PC-9 (cell line): ENCODE measurements at regions not wholly inside any gene's neighbourhood (a gene's known extent, or its start where the extent isn't known, plus 50 kb on each side); places are given as distances from the start of the nearest gene placed in this dataset.

Experiments
- BruUV-seq: library from RNA; stranded (reverse); fragments of 400-500 nt; replicated peaks from 2 replicates; lab custom pipeline; 2021; lab: Mats Ljungman, UMichigan
- CTCF ChIA-PET: fragments of 300-600 bp; sonication (Branson Sonifier 250); formaldehyde crosslinking; loops from one replicate; lab custom pipeline; 2022; ENCODE audit warnings: antibody characterized with exemption; lab: Charles Lee
- POLR2A ChIA-PET: fragments of 300-600 bp; sonication (Branson Sonifier 250); formaldehyde crosslinking; loops from one replicate; lab custom pipeline; 2022; ENCODE audit warnings: antibody characterized with exemption; ENCODE audit not compliant: unreplicated experiment; lab: Charles Lee
- DNase-seq, 2 experiments: peaks; one replicate each; pipeline versions ENCODE4 v3.0.0 to v3.0.0-alpha.2; 2015 to 2022; ENCODE audit warnings: mixed read lengths in 1 of 2
- H2AFZ ChIP-seq: fragments of 200-600 bp; sonication (generic); 2 replicates; pipeline ENCODE4 v1.8.1; 2017; ENCODE audit warnings: antibody characterized with exemption
- H3F3A ChIP-seq: fragments of 200-600 bp; sonication (generic); 2 replicates; pipeline ENCODE4 v1.8.1; 2017; ENCODE audit warnings: antibody characterized with exemption, mild to moderate bottlenecking, low read depth; ENCODE audit not compliant: insufficient read depth
- H3K27ac ChIP-seq: fragments of 200-600 bp; sonication (generic); 2 replicates; pipeline ENCODE4 v1.6.1; 2016; ENCODE audit warnings: mixed run types
- H3K27me3 ChIP-seq: fragments of 200-600 bp; sonication (generic); 2 replicates; pipeline ENCODE4 v1.6.1; 2016; ENCODE audit warnings: low read depth, mixed run types; ENCODE audit not compliant: insufficient read depth
- H3K36me3 ChIP-seq: fragments of 200-600 bp; sonication (generic); 2 replicates; pipeline ENCODE4 v1.6.1; 2016; ENCODE audit warnings: low read depth, mixed run types
- H3K4me1 ChIP-seq: fragments of 200-600 bp; sonication (generic); replicated peaks from 2 replicates; pipeline ENCODE4 v1.6.1; 2016; ENCODE audit warnings: mixed run types; ENCODE audit not compliant: insufficient read depth
- H3K4me2 ChIP-seq: fragments of 200-600 bp; sonication (generic); 2 replicates; pipeline ENCODE4 v1.6.1; 2017; ENCODE audit warnings: mixed run types
- H3K4me3 ChIP-seq: fragments of 200-600 bp; sonication (generic); 2 replicates; pipeline ENCODE4 v1.6.1; 2016; ENCODE audit warnings: mixed run types
- H3K79me2 ChIP-seq: fragments of 200-600 bp; sonication (generic); 2 replicates; pipeline ENCODE4 v1.6.1; 2017; ENCODE audit warnings: low read depth, mixed run types
- H3K9me2 ChIP-seq: fragments of 200-600 bp; sonication (generic); 2 replicates; pipeline ENCODE4 v1.8.1; 2017; ENCODE audit warnings: mild to moderate bottlenecking; ENCODE audit not compliant: insufficient read depth
- H3K9me3 ChIP-seq: fragments of 200-600 bp; sonication (generic); 2 replicates; pipeline ENCODE4 v1.8.1; 2016; ENCODE audit warnings: low read depth; ENCODE audit not compliant: insufficient read depth
- H4K20me1 ChIP-seq: fragments of 200-600 bp; sonication (generic); 2 replicates; pipeline ENCODE4 v1.8.1; 2017; ENCODE audit not compliant: insufficient read depth
- EZH2 ChIP-seq: fragments of 200-600 bp; sonication (generic); IDR thresholded peaks from 2 replicates; pipeline ENCODE4 v1.8.0; 2017; ENCODE audit warnings: antibody characterized with exemption, low read depth
- intact Hi-C: fragments of 100-400 bp; cut with micrococcal nuclease; formaldehyde crosslinking; loops from one replicate; pipeline ENCODE4 v1.10.0; 2022; ENCODE audit not compliant: unreplicated experiment
- TF ChIP-seq, protein P1 (sequence below): fragments of 200-600 bp; sonication (generic); conservative IDR thresholded peaks from 2 replicates; pipeline ENCODE4 v1.6.1; 2017; ENCODE audit warnings: mixed run types, antibody characterized with exemption, mild to moderate bottlenecking, moderate library complexity

DNA sequence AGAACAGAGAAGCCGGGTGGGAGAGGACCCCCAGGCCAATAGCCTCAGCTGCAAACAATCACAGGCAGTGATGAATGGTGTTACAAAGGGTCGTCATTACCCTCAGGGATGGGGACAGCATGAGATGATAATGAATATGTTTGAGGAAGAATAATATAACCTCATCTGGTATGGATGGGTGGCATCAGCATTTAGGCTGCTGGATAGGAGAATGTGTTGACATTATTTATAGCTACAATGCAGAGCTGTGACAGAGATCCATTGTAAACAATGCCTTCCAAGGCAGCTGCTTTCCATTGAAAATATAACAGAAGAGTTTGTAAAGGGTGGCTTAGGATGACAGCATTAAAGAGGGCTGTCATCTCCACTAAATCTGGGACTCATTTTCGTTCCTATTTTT is 365.5 kb downstream of the KCNN2 start:
- ChIA-PET POLR2A (no interaction called here), CTCF (no interaction called here)
- Histone ChIP-seq H3K36me3 (no peaks in the 10 kb centered on the region), H3K79me2 (no peaks in the 10 kb centered on the region), H3K27me3 (no peaks in the 10 kb centered on the region), H3K9me2 (no peaks in the 10 kb centered on the region), H3K9me3 (no peaks in the 10 kb centered on the region), H2AFZ (no peak overlapping the region), H3K4me3 (no peak overlapping the region), H4K20me1 (no peaks in the 10 kb centered on the region), H3K27ac (no peak overlapping the region), H3F3A (no peaks in the 10 kb centered on the region), H3K4me2 (no peak overlapping the region), H3K4me1 (no peaks in the 10 kb centered on the region)
- no TSS peak for BruUV-seq
- no peak for DNase-seq
- intact Hi-C loops: no loop called here
- TF ChIP-seq, protein P1, sequence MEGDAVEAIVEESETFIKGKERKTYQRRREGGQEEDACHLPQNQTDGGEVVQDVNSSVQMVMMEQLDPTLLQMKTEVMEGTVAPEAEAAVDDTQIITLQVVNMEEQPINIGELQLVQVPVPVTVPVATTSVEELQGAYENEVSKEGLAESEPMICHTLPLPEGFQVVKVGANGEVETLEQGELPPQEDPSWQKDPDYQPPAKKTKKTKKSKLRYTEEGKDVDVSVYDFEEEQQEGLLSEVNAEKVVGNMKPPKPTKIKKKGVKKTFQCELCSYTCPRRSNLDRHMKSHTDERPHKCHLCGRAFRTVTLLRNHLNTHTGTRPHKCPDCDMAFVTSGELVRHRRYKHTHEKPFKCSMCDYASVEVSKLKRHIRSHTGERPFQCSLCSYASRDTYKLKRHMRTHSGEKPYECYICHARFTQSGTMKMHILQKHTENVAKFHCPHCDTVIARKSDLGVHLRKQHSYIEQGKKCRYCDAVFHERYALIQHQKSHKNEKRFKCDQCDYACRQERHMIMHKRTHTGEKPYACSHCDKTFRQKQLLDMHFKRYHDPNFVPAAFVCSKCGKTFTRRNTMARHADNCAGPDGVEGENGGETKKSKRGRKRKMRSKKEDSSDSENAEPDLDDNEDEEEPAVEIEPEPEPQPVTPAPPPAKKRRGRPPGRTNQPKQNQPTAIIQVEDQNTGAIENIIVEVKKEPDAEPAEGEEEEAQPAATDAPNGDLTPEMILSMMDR: no peak
- TF ChIP-seq EZH2: no peak

DNA sequence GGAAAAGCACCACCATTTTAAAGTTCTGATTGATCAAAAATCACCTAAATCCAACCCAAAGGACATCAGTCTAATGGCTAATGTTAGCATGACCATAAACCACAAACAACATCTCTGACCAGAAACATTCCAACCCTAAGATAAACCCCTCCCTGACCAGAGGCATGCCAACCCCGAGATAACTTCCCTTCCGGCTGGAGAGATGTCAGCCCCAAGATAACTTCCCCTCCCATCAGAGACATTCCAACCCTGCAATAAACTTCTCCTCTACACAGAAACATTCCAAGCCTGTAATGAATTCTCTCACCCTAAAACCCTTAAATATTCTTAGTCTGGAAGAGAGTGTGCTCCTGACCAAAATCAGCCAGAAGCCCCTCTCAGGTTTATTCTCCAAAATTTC is 364.3 kb downstream of the KCNN2 start:
- intact Hi-C loops: no loop called here
- H3F3A ChIP-seq: no peaks in the 10 kb centered on the region
- DNase-seq: no peak
- ChIA-PET CTCF (no interaction called here), POLR2A (no interaction called here)
- no peak overlapping the region for H3K27ac ChIP-seq
- no peaks in the 10 kb centered on the region for H3K9me2 ChIP-seq
- H2AFZ ChIP-seq: no peak overlapping the region
- no peak overlapping the region for H3K4me2 ChIP-seq
- H3K4me3 ChIP-seq: no peak overlapping the region
- H3K4me1 ChIP-seq: no peaks in the 10 kb centered on the region
- H3K79me2 ChIP-seq: no peaks in the 10 kb centered on the region
- BruUV-seq: no TSS peak
- H3K36me3 ChIP-seq: no peaks in the 10 kb centered on the region
- H4K20me1 ChIP-seq: no peaks in the 10 kb centered on the region
- H3K27me3 ChIP-seq: no peaks in the 10 kb centered on the region
- H3K9me3 ChIP-seq: no peaks in the 10 kb centered on the region
- TF ChIP-seq, protein P1: no peak
- TF ChIP-seq EZH2: no peak

DNA sequence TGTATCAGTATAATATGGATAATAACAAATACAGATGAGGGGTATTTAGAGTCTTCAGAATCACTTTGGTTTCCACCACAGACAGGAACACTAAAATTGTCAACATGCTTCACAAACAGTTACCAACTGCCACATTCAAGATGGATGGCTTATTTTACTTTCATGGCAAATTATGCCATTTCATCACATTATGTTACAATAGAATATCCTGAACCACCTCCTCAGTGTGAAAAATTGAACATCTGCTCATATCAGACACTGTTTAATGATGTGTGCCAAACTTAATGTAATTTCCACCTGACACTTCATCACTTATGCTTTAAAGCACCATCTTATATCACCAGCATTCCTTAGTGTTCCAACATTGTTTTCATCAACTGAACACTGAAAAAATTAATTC is 357.4 kb downstream of the KCNN2 start:
- no peaks in the 10 kb centered on the region for H4K20me1 ChIP-seq
- H3K4me3 ChIP-seq: no peak overlapping the region
- H3K9me2 ChIP-seq: no peaks in the 10 kb centered on the region
- BruUV-seq: no TSS peak
- H3F3A ChIP-seq: no peaks in the 10 kb centered on the region
- no peak overlapping the region for H3K4me2 ChIP-seq
- no peaks in the 10 kb centered on the region for H3K27me3 ChIP-seq
- H3K36me3 ChIP-seq: no peaks in the 10 kb centered on the region
- H2AFZ ChIP-seq: no peak overlapping the region
- ChIA-PET CTCF (no interaction called here), POLR2A (no interaction called here)
- intact Hi-C loops: no loop called here
- H3K79me2 ChIP-seq: no peaks in the 10 kb centered on the region
- no peak for TF ChIP-seq EZH2
- TF ChIP-seq, protein P1: no peak
- no peaks in the 10 kb centered on the region for H3K4me1 ChIP-seq
- no peak overlapping the region for H3K27ac ChIP-seq
- H3K9me3 ChIP-seq: no peaks in the 10 kb centered on the region
- no peak for DNase-seq
